LHCN-M2 (cell line): ENCODE measurements at regions not wholly inside any gene's neighbourhood (a gene's known extent, or its start where the extent isn't known, plus 50 kb on each side); places are given as distances from the start of the nearest gene placed in this dataset.

Experiments used
- DNase-seq: peaks from one replicate; pipeline ENCODE4 v3.0.0-alpha.2; 2012; ENCODE audit warnings: low read depth

- DNase-seq = no peak
Measured at GRCh38 chr13:104289400-104289799, 1223.2 kb upstream of the SLC10A2 start.

- DNase-seq = no peak
Measured at GRCh38 chr13:104288496-104288895, 1222.3 kb upstream of the SLC10A2 start.

- DNase-seq = no peak
Measured at GRCh38 chr13:104286566-104287290, 1220.5 kb upstream of the SLC10A2 start.

GRCh38 chr13:104281910-104282309 is 1215.7 kb upstream of the SLC10A2 start:
- no peak for DNase-seq

- DNase-seq = no peak
Measured at GRCh38 chr13:104270731-104271130, 1204.5 kb upstream of the SLC10A2 start.

GRCh38 chr13:104267206-104267811 is 1201.1 kb upstream of the SLC10A2 start:
- no peak for DNase-seq

GRCh38 chr13:104256701-104257100 is 1190.5 kb upstream of the SLC10A2 start:
- no peak for DNase-seq

- peak; percentile 10 for DNase-seq
Measured at GRCh38 chr13:104253063-104253680, 1187.0 kb upstream of the SLC10A2 start.

- DNase-seq = no peak
Measured at GRCh38 chr13:104251931-104252330, 1185.7 kb upstream of the SLC10A2 start.

- no peak for DNase-seq
Measured at GRCh38 chr13:104246955-104247354, 1180.7 kb upstream of the SLC10A2 start.

- DNase-seq = no peak
Measured at GRCh38 chr13:104206450-104207044, 1140.3 kb upstream of the SLC10A2 start.

- no peak for DNase-seq
Measured at GRCh38 chr13:104204177-104204576, 1138.0 kb upstream of the SLC10A2 start.

GRCh38 chr13:104198801-104199200 is 1132.6 kb upstream of the SLC10A2 start:
- no peak for DNase-seq

- no peak for DNase-seq
Measured at GRCh38 chr13:104196611-104197010, 1130.4 kb upstream of the SLC10A2 start.

- no peak for DNase-seq
Measured at GRCh38 chr13:104181526-104182231, 1115.5 kb upstream of the SLC10A2 start.

- DNase-seq = no peak
Measured at GRCh38 chr13:104170980-104171555, 1104.9 kb upstream of the SLC10A2 start.

GRCh38 chr13:104163866-104164630 is 1097.8 kb upstream of the SLC10A2 start:
- DNase-seq = no peak

- DNase-seq = no peak
Measured at GRCh38 chr13:104160536-104160935, 1094.3 kb upstream of the SLC10A2 start.

- DNase-seq = no peak
Measured at GRCh38 chr13:104143760-104144416, 1077.7 kb upstream of the SLC10A2 start.

GRCh38 chr13:104140552-104140951 is 1074.3 kb upstream of the SLC10A2 start:
- peak; percentile 7 for DNase-seq
